ENCODE measurements at regions not wholly inside any gene's neighbourhood (a gene's known extent, or its start where the extent isn't known, plus 50 kb on each side); places are given as distances from the start of the nearest gene placed in this dataset.

GRCh38 chr3:6222069-6222468, 638.8 kb upstream of the GRM7 start:
- TF ChIP-seq CTCF (IDR thresholded peaks at IDR 0.05; ENCODE audit: extremely low read depth in 1 of 2, insufficient read depth in 1 of 2, low read depth in 1 of 2, low read length in 2 of 2) (no peak), POLR2A (IDR thresholded peaks at IDR 0.05; ENCODE audit: low read depth, low read length) (no peak), EZH2 (IDR thresholded peaks at IDR 0.05; ENCODE audit: borderline replicate concordance, low read depth, low read length, severe bottlenecking) (no peak), POLR2AphosphoS5 (IDR thresholded peaks at IDR 0.05; ENCODE audit: insufficient read depth, low read depth, low read length) (no peak), FOS (IDR thresholded peaks at IDR 0.05; ENCODE audit: borderline replicate concordance, insufficient read depth, low read length) (no peak), MAX (IDR thresholded peaks at IDR 0.05; ENCODE audit: insufficient read depth, insufficient read length) (no peak), MYC (IDR thresholded peaks at IDR 0.05; ENCODE audit: low read depth, low read length) (no peak), JUN (IDR thresholded peaks at IDR 0.05; ENCODE audit: borderline replicate concordance, insufficient read depth, insufficient read length, low read depth) (no peak)

Data from endothelial cell of umbilical vein (primary cell).